HG03460 (cell line): ENCODE measurements at regions not wholly inside any gene's neighbourhood (a gene's known extent, or its start where the extent isn't known, plus 50 kb on each side); places are given as distances from the start of the nearest gene placed in this dataset.
A peak's percentile ranks its signal among the peaks of the same experiment; 100 is the strongest.
"Not testable (repeated sequence)": the region's sequence is repeated elsewhere in the genome, so short reads cannot be mapped to it uniquely, and the experiment has no call there.

Experiments
- ATAC-seq: cut with Tn5 transposase; IDR thresholded peaks from one replicate; pipeline ENCODE4 v1.9.1; 2021; ENCODE audit not compliant: unreplicated experiment

DNA sequence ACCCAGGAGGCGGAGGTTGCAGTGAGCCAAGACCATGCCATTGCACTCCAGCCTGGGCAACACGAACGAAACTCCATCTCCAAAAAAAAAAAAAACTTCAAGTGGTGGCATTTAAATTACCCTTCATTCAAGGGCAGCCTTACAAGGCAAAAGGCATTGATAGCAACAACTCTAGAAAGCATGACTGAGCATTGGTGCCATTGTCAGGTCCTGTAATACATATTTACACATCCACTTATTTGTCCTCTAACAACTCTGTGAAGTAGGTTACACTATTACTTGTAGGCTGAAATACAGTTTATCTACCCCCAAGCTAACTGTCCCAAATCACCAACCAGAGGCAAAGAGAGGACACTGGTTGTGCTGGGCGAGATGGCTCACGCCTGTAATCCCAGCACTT is 52.7 kb upstream of the LARP1 start:
- ATAC-seq = no peak

DNA sequence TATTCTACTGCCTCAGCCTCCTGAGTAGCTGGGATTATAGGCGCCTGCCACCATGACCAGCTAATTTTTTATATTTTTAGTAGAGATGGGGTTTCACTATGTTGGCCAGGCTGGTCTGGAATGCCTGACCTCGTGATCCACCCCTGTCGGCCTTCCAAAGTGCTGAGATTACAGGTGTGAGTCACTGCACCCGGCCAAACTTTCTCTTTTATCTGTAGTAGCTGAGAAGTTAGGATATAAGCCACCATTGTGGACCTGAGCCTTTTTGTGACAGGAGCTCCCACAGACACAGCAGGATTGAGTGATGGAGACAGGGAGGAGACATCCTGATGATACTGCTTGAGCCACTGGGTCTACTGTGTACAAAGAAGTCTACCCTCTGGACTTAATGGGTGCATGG is 53.5 kb upstream of the LARP1 start:
- ATAC-seq = not testable (repeated sequence)

DNA sequence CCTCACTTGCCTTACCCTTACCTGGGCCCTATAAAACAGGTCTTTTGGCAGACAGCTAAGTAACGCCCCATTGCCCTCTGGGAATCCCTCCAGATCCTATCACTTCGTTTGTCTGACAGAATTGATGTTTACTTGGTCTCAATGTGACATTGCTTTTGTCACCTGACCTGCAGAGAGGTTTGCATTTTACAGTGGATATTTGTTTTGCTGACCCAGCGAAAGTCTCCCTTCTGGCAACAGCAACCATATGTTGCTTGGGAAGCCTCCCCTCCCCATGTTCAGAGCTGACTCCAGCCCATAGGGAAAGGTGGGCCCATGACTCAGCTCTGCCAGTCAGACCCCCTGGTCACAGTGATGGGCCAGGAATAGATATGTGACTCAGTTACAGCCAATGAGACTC is 54.0 kb upstream of the LARP1 start:
- ATAC-seq = no peak

DNA sequence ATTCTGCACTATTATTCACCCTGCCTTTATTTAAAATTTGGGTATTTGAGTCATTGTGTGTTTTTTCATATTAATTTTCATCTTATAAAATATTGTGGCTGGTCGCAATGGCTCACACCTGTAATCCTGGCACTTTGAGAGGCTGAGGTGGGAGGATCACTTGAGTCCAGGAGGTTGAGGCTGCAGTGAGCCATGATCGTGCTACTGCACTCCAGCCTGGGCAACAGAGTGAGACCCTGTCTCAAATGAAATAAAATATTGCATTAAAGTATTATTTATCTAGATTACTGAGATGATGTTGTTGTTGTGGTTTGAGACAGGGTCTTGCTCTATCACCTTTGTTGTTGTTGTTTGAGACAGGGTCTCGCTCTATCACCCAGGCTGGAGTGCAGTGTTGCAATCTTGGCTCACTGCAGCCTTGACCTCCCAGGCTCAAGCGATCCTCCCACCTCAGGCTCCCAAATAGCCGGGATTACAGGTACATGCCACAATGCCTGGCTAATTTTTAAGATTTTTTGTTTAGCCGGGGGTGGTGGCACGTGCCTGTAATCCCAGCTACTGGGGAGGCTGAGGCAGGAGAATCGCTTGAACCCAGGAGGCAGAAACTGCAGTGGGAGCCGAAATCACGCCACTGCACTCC is 54.8 kb upstream of the LARP1 start:
- ATAC-seq = not testable (repeated sequence)

DNA sequence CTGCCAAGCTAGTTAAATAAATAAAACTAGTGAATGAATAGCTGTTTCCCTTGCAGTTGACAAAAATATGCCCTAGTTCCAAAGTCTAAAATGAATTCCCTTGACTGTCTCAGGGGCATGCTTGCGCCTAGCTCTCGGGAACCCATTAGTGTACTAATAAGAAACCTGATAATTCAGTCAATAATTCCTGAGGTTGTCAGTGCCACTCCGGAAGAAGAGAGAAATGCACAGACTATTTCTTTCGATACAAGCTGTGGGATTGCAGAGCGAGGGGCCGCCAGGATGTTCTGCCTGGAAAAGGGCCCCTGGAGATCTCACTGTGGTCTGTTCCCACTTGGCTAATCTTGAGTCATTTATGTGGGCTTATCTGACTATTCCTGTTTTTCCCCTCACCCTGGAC is 56.4 kb upstream of the LARP1 start:
- ATAC-seq = no peak

DNA sequence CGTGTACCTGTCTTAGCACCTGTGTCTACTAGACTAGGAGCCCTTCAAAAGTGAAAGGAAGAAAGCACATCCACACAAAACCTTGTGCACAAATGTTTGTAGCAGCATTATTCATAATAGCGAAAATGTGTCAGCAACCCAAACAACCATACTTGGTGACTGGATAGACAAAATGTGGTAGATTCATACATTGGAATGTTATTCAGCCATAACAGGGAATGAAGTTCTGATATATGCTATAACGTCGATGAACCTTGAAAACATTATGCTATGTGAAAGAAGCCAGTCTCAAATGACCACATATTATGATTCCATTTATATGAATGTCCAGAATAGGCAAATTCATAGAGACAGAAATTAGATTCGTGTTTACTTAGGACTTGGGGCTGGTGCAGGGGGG is 57.8 kb upstream of the LARP1 start:
- ATAC-seq = no peak

DNA sequence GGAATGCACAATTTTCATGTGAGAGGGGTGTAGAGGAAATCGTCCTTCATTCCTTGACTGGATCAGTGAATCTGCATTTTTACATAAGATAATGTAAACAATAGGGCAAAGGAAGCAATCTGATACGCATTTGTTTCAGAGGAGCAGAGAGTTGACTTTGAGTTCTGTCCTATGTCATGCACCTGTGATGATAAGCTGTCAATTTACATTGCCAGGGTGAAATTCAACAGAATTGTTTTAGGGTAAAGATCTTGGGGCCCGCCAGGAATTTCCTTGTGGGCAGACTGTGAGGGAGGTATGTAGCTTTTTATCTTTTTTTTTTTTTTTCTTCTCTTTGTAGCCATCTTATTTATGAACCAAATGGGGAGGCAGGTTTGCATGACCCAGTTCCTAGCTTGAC is 58.3 kb upstream of the LARP1 start:
- no peak for ATAC-seq

DNA sequence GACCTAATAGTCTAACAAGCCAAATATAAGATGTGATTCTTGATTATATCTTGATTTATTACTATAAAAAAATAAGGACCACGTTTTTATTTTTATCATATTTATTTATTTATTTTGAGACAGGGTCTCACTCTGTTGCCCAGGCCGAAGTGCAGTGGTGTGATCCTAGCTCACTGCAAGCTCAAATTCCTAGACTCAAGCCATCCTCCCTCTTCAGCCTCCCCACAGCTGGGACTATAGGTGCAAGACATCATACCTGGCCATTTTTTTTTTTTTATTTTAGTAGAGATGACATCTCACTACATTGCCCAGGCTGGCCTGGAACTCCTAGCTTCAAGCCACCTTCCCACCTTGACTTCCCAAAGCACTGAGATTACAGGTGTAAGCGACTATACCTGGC is 61.0 kb upstream of the LARP1 start:
- no peak for ATAC-seq

DNA sequence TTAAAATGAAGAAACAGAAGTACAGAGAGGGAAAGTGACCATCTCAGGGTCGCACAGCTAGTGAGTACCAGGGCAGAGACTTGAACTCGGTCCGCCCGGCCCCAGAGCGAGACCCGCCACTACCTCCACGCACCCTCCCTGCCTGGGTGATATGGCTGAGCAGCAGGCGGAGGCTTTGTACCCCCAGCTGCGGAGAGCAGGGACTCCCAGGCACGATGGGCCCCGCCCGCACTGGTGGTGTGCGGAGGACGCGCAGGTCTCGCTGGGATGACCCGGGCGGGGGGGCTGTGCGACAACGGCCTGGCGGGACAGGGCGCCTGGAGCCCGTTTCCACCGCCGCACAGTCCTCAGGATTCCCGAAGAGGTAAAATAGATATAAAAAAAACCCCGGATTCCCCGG is 64.7 kb upstream of the LARP1 start:
- no peak for ATAC-seq

DNA sequence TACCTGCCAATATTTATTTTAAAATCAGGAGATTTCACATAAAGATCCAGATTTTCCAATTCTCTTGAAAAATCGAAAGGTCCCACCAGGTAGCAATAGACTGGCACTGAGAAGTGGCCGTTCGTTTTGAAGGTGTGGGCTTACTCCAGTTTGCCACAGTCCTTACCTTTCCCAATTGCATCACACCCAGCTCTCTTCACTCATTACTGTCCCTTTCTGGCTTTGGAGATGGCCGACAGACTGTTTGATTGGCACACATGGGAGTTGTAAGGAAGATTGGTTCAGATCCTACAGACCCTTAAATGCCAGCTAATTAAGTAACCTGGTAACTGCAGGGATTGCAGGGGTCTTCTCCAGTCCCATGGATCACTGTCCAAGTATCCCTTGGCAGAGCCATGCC is 68.7 kb upstream of the LARP1 start:
- ATAC-seq = no peak

DNA sequence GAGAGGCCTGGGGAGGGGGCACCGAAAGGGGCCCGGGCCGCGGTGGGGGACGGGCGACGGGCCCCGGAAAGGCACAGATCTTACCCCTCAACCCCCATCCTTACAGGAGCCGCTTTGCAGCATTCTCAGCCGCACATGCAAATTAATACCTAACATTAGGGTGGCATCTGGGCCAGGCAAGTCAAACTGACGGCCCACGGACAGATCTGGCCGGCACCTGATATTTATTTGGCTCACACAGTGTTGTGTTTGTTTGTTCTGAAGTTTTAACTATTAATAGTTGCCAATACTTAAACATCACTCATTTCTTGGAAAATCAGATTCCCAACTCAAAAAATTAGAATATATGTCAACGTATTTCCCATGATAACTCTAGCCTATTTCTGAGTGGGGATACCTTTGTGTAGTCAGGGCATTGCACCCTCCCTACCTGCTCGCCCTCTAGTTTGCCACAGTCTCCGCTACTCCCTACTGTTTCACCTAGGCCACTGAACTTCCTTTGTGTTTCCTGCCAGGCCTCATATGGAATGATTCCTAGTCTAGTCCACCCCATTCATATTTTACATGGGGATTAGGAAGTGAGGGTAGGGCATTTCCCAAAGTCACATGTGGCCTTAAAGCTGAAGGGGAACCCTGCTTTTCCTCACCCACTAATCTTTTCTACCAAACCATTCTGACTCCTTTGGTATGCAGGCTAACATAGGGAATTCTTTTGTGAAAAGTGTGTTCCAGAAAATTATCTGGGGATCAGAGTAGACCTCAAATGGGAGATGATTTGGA is 71.9 kb upstream of the LARP1 start:
- peak; percentile 48 for ATAC-seq

DNA sequence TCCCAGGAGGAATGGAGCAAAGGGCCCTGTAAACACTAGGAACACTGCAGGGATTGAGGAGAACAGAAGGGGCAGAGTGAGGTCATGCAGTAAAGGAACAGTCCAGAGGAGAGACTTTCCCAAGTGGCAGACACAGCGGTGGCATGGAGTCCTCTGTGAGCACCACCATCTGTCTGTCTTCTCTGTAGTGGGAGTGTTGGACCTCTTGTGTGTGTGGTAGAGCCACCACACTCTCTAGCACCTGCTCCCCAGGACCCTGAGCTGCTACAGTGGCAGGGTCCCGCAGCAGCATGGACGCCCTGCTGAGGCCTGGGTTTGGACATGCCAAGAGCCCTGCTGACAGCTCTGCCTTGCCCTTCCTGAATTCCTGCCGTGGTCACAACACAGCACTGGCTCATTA is 75.7 kb upstream of the LARP1 start:
- no peak for ATAC-seq

DNA sequence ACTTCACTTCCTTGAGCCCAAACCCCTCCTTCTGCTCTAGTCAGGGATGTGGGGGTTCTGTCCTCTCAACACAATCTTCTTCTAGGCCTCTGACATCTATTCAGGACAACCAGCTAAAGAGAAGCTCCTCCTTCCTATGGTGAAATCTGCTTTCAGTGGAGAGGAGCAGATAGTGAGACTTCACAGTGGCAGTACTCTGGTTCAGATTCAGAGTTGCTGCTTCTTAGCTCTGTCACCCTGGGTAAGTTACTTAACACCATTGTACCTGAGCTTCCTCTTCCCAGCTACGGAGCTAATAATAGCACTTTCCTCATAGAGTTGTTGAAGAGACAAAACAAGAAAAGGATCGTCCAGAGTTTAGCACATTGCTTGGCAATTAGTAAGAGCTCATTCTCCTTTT is 77.3 kb upstream of the LARP1 start:
- ATAC-seq = no peak

DNA sequence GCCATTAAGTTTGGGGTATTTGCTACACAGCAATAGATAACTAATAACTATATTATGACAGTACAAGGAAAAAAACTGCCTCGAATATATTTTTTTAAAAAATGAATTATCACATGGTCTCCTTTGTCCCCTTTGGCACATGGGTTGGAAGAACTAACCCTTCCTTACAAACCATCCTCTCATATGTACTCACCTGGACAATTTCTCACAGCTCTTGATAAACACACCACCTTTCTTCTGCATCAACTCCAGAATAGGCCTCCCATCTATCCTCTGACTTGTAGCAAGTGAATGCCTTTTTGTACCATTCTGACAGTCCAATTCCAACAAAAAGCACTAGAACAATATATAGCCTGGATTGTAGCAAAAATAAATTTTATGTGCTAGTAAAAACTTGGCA is 78.7 kb upstream of the LARP1 start:
- no peak for ATAC-seq

DNA sequence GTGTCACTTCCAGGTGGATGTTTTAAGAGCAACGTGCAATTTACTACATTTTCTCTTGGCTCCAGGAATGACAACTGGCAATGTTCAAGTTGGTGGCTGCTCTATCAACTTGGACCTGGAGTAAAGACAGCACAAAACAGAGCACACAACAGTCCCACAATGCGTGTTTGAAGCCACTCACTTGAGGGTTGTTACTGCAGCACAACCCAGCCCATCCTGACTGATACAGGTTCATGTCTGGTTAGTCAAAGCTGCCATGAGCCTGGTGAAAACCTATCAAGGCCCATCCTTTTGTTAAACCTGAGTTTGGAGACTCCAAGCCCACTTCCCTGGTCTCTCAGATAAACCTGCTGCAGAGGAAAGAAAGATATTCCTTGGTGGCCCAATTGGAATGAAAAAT is 81.1 kb upstream of the LARP1 start:
- no peak for ATAC-seq

DNA sequence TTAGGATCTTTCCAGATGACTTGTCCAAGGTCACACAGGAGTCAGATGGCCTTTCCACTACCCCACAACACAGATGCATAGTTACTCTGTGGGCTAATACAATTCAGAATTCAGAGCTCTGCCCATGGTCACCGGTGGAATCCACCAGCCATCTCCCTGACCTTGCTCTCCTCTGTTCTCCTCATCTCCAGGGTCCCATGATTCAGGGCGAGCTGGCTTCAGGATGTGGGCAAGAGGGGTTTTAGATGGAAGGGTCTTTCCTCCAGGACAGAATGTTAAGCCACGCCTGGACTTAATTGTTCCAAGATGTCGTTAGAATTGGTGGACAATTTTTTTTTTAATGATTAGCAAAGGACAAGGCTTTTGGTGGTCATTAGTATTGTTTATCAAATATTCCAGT is 81.7 kb upstream of the LARP1 start:
- no peak for ATAC-seq

DNA sequence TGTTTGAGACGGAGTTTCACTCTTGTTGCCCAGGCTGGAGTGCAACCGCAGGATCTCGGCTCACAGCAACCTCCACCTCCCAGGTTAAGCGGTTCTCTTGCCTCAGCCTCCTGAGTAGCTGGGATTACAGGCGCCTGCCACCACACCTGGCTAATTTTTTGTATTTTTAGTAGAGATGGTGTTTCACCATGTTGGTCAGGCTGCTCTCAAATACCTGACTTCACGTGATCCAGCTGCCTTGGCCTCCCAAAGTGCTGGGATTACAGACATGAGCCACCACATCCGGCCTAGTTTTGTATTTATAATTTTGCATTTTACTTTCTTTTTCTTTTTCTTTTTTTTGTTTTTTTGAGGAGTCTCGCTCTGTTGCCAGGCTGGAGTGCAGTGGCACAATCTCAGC is 85.3 kb upstream of the LARP1 start:
- ATAC-seq = not testable (repeated sequence)

DNA sequence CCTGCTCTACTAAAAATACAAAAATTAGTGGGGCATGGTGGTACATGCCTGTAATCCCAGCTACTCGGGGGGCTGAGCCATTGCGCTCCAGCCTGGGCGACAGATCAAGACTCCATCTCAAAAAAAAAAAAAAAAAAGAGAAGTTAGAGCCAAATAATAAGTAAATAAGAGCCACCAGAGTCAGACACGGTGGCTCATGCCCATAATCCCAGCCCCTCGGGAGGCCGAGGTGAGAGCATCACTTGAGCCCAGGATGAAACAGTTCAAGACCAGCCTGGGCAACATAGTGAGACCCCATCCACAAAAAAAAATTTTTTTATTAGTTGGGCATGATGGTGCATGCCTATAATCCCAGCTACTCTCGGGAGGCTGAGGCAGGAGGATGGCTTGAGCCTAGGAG is 85.8 kb upstream of the LARP1 start:
- ATAC-seq = no peak

DNA sequence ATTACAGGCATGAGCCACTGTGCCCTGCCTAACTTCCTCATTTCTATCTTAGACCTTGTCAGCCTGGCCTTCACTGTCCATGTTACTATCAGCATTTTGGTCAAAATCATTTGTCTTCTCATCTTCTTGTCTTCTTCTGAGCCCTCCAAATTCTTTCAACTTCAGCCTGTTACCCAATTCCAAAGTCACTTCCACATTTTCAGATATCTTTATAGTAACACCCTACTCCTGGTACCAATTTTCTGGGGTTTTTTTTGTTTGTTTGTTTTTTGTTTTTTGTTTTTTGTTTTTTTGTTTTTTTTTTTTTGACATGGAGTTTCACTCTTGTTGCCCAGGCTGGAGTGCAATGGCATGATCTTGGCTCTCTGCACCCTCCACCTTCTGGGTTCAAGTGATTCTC is 90.3 kb upstream of the LARP1 start:
- no peak for ATAC-seq

DNA sequence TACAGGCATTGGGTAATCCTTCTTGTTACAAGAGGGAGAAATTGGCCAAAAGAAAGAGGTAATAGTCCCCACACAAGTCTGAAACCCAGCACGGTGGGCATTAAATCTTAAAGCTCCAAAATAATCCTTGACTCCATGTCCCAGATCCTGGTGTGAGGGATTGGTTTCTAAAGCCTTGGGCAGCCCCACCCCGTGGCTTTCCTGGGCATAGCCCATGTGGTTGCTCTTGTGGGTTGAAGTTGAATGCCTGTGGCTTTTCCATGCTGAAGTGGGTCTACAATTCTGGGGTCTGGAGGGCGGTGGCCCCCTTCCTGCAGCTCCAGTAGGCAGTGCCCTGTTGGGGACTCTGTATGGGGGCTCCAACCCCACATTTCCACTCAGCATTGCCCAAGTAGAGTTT is 91.8 kb upstream of the LARP1 start:
- ATAC-seq = no peak

DNA sequence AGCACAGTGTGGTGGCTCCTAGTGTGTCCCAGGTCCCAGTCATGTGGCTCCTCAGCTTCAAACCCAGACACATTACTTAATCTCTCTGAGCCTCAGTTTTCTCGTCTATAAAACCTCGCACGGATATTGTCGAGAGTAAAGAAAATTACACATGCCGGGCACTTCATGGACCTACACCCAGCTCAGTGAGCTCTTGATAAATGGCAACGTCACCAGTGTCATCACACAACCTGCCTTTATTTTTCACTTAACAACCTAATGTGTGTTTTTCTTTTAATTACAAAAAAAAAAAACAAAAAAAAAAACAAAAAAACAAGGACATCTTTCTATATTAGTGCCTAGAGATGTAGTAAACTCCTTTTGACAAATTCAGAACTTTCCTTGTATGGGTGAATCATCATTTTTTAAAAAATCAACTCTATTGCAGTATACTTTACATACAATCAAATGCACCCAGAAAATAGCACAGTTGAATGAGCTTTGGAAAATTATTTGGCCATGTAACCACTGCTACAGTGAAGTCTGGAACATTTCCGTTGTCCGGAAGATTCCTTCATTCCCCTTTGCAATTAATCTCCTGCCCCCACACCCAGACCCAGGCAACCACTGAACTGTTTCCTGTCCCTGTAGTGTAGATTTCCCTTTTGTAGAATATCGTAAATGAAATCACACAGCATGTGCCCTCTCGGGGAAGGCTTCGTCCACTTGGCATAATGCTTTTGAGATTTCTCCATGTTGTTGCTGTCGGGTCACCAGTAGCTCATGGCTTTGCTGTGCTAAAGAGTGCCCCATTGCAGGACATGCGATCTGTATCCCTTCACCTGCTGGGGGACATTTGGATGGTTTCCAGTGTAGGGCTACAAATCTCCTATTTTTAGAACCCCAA is 100.4 kb upstream of the LARP1 start:
- no peak for ATAC-seq
